OCI-LY3 (cell line): ENCODE measurements at regions not wholly inside any gene's neighbourhood (a gene's known extent, or its start where the extent isn't known, plus 50 kb on each side); places are given as distances from the start of the nearest gene placed in this dataset.

Experiments
- H2AFZ ChIP-seq: fragments of 200-600, 300-600 bp; shearing (Covaris generic); 2 replicates; pipeline ENCODE4 v1.6.0; 2014; ENCODE audit warnings: antibody characterized with exemption, low read depth, low read length
- H3K27ac ChIP-seq: fragments of 200-600, 300-600 bp; sonication (generic); 2 replicates; pipeline ENCODE4 v1.5.1; 2014; ENCODE audit warnings: mild to moderate bottlenecking, low read length, moderate library complexity, mixed read lengths
- H3K27me3 ChIP-seq: fragments of 200-600, 300-600 bp; sonication (generic); 2 replicates; pipeline ENCODE4 v1.6.1; 2014; ENCODE audit warnings: low read depth, low read length, mixed read lengths
- H3K36me3 ChIP-seq: fragments of 200-600, 300-600 bp; sonication (generic); replicated peaks from 2 replicates; pipeline ENCODE3; 2014; ENCODE audit warnings: low read depth, low read length, mixed read lengths
- H3K4me1 ChIP-seq: fragments of 300-600, 200-600 bp; sonication (generic); 2 replicates; pipeline ENCODE4 v1.6.1; 2014; ENCODE audit warnings: low read length, mixed read lengths
- H3K4me2 ChIP-seq: fragments of 200-600, 300-600 bp; sonication (generic); 2 replicates; pipeline ENCODE4 v1.6.1; 2014; ENCODE audit warnings: low read length, mixed read lengths
- H3K4me3 ChIP-seq: fragments of 300-600, 200-600 bp; sonication (generic); 2 replicates; pipeline ENCODE4 v1.5.1; 2014; ENCODE audit warnings: antibody characterized with exemption, mild to moderate bottlenecking, low read length, moderate library complexity
- H3K79me2 ChIP-seq: fragments of 300-600, 200-600 bp; shearing (Covaris generic); 2 replicates; pipeline ENCODE4 v1.6.1; 2014; ENCODE audit warnings: mild to moderate bottlenecking, low read length, mixed read lengths
- H3K9ac ChIP-seq: fragments of 300-600, 200-600 bp; shearing (Covaris generic); 2 replicates; pipeline ENCODE4 v1.6.0; 2014; ENCODE audit warnings: mild to moderate bottlenecking, low read length, moderate library complexity
- H3K9me3 ChIP-seq: fragments of 200-600, 300-600 bp; shearing (Covaris generic); 2 replicates; pipeline ENCODE4 v1.6.1; 2014; ENCODE audit warnings: low read length, mixed read lengths; ENCODE audit not compliant: insufficient read depth
- H4K20me1 ChIP-seq: fragments of 200-600, 300-600 bp; sonication (generic); 2 replicates; pipeline ENCODE4 v1.6.1; 2016; ENCODE audit warnings: low read length, mixed read lengths; ENCODE audit not compliant: insufficient read depth
- CTCF ChIP-seq: fragments of 200-600, 300-600 bp; sonication (generic); IDR thresholded peaks from 2 replicates; pipeline ENCODE4 v1.5.1; 2014; ENCODE audit warnings: antibody characterized with exemption, low read length, low read depth
- EZH2phosphoT487 ChIP-seq: fragments of 200-600 bp; shearing (Covaris generic); IDR thresholded peaks from 2 replicates; pipeline ENCODE4 v1.6.1; 2018; ENCODE audit warnings: antibody characterized with exemption, mixed run types, low read depth

GRCh38 chr2:8533923-8534322 is 147.9 kb upstream of the ID2 start:
- H3K4me3 ChIP-seq, result no peak overlapping the region
- H3K4me1 ChIP-seq, result peaks cover 57% of the 10 kb centered on the region
- H3K27me3 ChIP-seq, result no peaks in the 10 kb centered on the region

GRCh38 chr2:8534386-8534728 is 147.5 kb upstream of the ID2 start:
- Histone ChIP-seq H4K20me1 (no peaks in the 10 kb centered on the region), H3K9ac (peak overlapping the region; percentile 64), H3K4me2 (peak overlapping the region; percentile 47), H3K27me3 (no peaks in the 10 kb centered on the region), H3K4me3 (no peak overlapping the region), H3K4me1 (peaks cover 62% of the 10 kb centered on the region), H3K36me3 (peaks cover 25% of the 10 kb centered on the region), H3K9me3 (peaks cover 11% of the 10 kb centered on the region), H2AFZ (no peak overlapping the region), H3K79me2 (no peaks in the 10 kb centered on the region), H3K27ac (peak overlapping the region; percentile 98)
- TF ChIP-seq CTCF, result no peak
- TF ChIP-seq EZH2phosphoT487, result no peak

More at GRCh38 chr2:8533923-8534322, 147.9 kb upstream of the ID2 start:
- Histone ChIP-seq H3K27ac (peak overlapping the region; percentile 98), H3K79me2 (no peaks in the 10 kb centered on the region), H3K4me2 (peak overlapping the region; percentile 47), H4K20me1 (no peaks in the 10 kb centered on the region), H3K9me3 (peaks cover 11% of the 10 kb centered on the region), H3K9ac (peak overlapping the region; percentile 64; the same call in 1 of the 2 replicates), H2AFZ (no peak overlapping the region), H3K36me3 (peaks cover 25% of the 10 kb centered on the region)
- TF ChIP-seq CTCF (no peak), EZH2phosphoT487 (no peak)

GRCh38 chr2:8534729-8535468 is 147.0 kb upstream of the ID2 start:
- peaks cover 11% of the 10 kb centered on the region for H3K9me3 ChIP-seq
- peaks cover 67% of the 10 kb centered on the region for H3K4me1 ChIP-seq

More at GRCh38 chr2:8534729-8535468, 147.0 kb upstream of the ID2 start:
- no peaks in the 10 kb centered on the region for H4K20me1 ChIP-seq
- TF ChIP-seq EZH2phosphoT487, result no peak
- TF ChIP-seq CTCF, result no peak
- H2AFZ ChIP-seq, result no peak overlapping the region
- H3K79me2 ChIP-seq, result no peaks in the 10 kb centered on the region
- peak overlapping the region; percentile 98 for H3K27ac ChIP-seq
- H3K4me3 ChIP-seq, result peak overlapping the region; percentile 2; the same call in 1 of the 2 replicates
- H3K27me3 ChIP-seq, result no peaks in the 10 kb centered on the region
- peaks cover 25% of the 10 kb centered on the region for H3K36me3 ChIP-seq
- H3K4me2 ChIP-seq, result peak overlapping the region; percentile 47
- H3K9ac ChIP-seq, result peak overlapping the region; percentile 64
